ENCODE measurements at regions not wholly inside any gene's neighbourhood (a gene's known extent, or its start where the extent isn't known, plus 50 kb on each side); places are given as distances from the start of the nearest gene placed in this dataset.

DNA sequence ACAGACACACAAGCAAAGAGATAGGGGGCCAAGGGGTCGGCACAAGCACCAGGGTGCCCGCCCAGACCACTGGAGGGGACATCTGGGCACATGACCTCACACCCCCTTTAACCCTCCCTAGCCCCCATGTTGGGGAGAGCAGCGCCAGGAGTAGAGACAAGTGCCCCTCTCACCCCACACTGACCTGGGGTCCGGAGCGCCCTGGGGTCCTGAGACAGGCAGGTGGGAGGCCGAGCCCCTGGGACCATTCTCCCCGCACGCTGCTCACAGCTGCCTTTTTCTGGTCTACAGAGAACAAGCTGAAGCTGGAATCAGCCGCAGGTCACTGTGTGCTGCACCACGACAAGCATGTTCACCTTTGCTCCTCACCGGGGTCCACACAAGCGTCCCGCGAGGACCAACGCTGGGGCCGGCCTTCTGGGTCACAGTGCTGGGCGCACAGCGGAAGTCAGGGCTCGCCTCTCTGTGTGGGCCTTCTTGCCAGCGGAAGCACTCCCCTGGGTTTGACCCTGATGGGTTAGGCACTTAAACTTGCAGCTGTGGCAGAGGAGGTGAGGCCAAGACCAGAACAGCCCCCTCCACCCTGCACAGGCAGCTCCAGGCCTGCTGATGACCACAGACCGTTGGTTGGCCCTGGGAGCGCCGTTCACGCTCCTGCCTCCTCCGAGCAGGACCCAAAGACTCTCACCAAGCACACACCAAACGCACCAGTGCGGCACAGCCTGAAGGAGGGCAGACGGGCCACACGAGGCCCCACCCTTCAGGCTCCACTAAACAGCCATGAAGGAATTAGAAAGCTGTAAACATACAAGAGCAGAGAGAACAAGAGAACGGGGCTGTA lies 275.3 kb downstream of the EIPR1 start:
- H3K4me1 Mint-ChIP-seq, result no peaks in the 10 kb centered on the region
- no peak for ATAC-seq
- no peak overlapping the region for H3K27ac Mint-ChIP-seq
- intact Hi-C loops (cut with micrococcal nuclease), result no loop called here
- H3K9me3 Mint-ChIP-seq, result no peaks in the 10 kb centered on the region
- WGBS (ENCODE audit: insufficient coverage), result 94% methylated on average over 30 of the region's 30 CpGs
- DNase-seq, result no peak
- H3K4me3 ChIP-seq (ENCODE audit: low read length), result no peak overlapping the region
- no peaks in the 10 kb centered on the region for H3K36me3 ChIP-seq (ENCODE audit: control insufficient read depth, insufficient read depth, low read length)
- H3K36me3 Mint-ChIP-seq, result no peaks in the 10 kb centered on the region
- no peaks in the 10 kb centered on the region for H3K4me1 ChIP-seq (ENCODE audit: control insufficient read depth, insufficient read depth, low read length)
- H3K27me3 ChIP-seq (ENCODE audit: control insufficient read depth, insufficient read depth, low read length), result no peaks in the 10 kb centered on the region
- H3K9me3 ChIP-seq (ENCODE audit: control insufficient read depth, insufficient read depth, low read length), result no peaks in the 10 kb centered on the region
- TF ChIP-seq, protein P1, sequence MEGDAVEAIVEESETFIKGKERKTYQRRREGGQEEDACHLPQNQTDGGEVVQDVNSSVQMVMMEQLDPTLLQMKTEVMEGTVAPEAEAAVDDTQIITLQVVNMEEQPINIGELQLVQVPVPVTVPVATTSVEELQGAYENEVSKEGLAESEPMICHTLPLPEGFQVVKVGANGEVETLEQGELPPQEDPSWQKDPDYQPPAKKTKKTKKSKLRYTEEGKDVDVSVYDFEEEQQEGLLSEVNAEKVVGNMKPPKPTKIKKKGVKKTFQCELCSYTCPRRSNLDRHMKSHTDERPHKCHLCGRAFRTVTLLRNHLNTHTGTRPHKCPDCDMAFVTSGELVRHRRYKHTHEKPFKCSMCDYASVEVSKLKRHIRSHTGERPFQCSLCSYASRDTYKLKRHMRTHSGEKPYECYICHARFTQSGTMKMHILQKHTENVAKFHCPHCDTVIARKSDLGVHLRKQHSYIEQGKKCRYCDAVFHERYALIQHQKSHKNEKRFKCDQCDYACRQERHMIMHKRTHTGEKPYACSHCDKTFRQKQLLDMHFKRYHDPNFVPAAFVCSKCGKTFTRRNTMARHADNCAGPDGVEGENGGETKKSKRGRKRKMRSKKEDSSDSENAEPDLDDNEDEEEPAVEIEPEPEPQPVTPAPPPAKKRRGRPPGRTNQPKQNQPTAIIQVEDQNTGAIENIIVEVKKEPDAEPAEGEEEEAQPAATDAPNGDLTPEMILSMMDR (IDR thresholded peaks at IDR 0.05), result no peak
- peaks cover 15 to 36% of the 10 kb centered on the region in 2 donors for H3K27me3 Mint-ChIP-seq (ENCODE audit: low read depth in 2 of 2)
- H3K4me3 Mint-ChIP-seq, result no peak overlapping the region
- no peak overlapping the region for H3K27ac ChIP-seq (ENCODE audit: low read length)

DNA sequence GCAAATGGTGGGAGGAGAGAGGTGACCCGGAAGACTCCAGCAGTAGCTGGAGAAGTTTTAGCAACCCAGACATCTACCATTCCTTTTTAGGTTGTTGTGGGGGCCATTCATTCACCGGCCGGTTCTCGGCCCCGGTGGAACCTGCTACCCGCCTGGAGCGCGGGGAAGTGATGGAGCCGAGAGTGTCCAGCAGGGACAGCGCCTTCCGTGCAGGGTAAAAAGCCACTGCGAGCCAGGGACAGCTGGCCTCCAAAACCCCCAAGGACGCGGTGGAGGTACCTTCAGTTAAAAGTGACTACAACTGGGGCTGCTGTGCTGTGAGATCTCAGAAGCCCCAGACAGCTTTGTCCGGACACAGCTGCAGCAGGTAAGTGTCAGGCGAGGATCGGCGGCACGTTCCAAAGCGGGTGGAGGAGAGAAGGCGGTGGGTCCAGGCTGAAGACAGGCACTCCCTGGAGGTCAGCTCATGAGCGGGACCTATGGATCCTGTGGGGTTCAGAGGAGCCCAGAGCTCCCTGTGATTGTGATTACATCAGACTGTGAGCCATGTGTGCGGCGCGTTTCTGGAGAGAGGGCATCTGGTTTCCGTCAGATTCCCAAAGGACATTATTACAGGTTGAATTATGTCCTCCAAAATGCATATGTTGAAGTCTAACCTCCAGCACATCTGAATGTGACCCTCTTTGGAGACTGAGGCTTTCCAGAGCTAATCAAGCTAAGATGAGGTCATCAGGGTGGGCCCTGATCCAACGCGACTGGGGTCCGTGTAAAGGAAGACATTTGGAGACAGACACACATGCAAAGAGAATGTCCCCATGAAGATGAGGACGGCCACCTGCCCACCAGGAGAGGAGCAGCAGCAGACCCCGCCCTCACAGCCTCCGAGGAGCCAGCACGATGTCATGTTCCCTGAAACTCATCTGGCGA lies 276.3 kb downstream of the EIPR1 start:
- Mint-ChIP-seq H3K27ac (no peak overlapping the region), H3K4me1 (no peaks in the 10 kb centered on the region), H3K4me3 (no peak overlapping the region), H3K36me3 (no peaks in the 10 kb centered on the region), H3K9me3 (no peaks in the 10 kb centered on the region), H3K27me3 (ENCODE audit: low read depth in 2 of 2) (peaks cover 15 to 36% of the 10 kb centered on the region in 2 donors)
- Histone ChIP-seq H3K9me3 (ENCODE audit: control insufficient read depth, insufficient read depth, low read length) (no peaks in the 10 kb centered on the region), H3K36me3 (ENCODE audit: control insufficient read depth, insufficient read depth, low read length) (no peaks in the 10 kb centered on the region), H3K4me1 (ENCODE audit: control insufficient read depth, insufficient read depth, low read length) (no peaks in the 10 kb centered on the region), H3K4me3 (ENCODE audit: low read length) (no peak overlapping the region), H3K27ac (ENCODE audit: low read length) (no peak overlapping the region), H3K27me3 (ENCODE audit: control insufficient read depth, insufficient read depth, low read length) (no peaks in the 10 kb centered on the region)
- WGBS (ENCODE audit: insufficient coverage), result 84% methylated on average over 33 of the region's 34 CpGs
- ATAC-seq (no peak), DNase-seq (no peak)
- intact Hi-C loops (cut with micrococcal nuclease), result no loop called here
- TF ChIP-seq, protein P1 (IDR thresholded peaks at IDR 0.05), result no peak

DNA sequence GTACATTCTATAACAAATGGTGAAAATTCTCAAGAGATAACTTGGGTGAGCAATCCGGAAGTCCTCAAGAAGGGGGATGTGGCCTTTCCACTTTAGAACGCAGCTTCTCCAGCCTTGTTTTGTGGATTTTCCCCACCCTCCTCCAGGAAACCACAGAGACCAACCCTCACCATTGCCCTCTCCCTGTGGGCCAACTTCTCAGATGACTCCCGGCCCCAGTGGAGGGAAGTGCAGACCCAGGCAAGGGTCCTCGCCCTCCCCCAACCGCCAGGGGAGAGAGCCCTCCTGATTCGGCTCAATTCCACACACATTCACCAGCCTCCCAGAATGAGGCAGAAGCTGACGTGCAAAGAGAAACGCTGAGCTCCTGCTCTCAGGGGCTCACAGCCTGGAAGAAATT lies 277.2 kb downstream of the EIPR1 start:
- no peak for ATAC-seq
- no peaks in the 10 kb centered on the region for H3K4me1 Mint-ChIP-seq
- TF ChIP-seq, protein P1 (IDR thresholded peaks at IDR 0.05), result no peak

More for the DNA sequence above, 277.2 kb downstream of the EIPR1 start:
- Histone ChIP-seq H3K4me3 (ENCODE audit: low read length) (no peak overlapping the region), H3K4me1 (ENCODE audit: control insufficient read depth, insufficient read depth, low read length) (no peaks in the 10 kb centered on the region), H3K27me3 (ENCODE audit: control insufficient read depth, insufficient read depth, low read length) (no peaks in the 10 kb centered on the region), H3K9me3 (ENCODE audit: control insufficient read depth, insufficient read depth, low read length) (no peaks in the 10 kb centered on the region), H3K36me3 (ENCODE audit: control insufficient read depth, insufficient read depth, low read length) (no peaks in the 10 kb centered on the region), H3K27ac (ENCODE audit: low read length) (no peak overlapping the region)
- 3% methylated on average over 8 of the region's 8 CpGs for WGBS (ENCODE audit: insufficient coverage)
- Mint-ChIP-seq H3K36me3 (no peaks in the 10 kb centered on the region), H3K9me3 (no peaks in the 10 kb centered on the region), H3K27ac (no peak overlapping the region), H3K4me3 (no peak overlapping the region), H3K27me3 (ENCODE audit: low read depth in 2 of 2) (peaks cover 15 to 41% of the 10 kb centered on the region in 2 donors)
- intact Hi-C loops (cut with micrococcal nuclease), result no loop called here
- no peak for DNase-seq
